Amniotic stem cell (primary cell): ENCODE measurements at regions not wholly inside any gene's neighbourhood (a gene's known extent, or its start where the extent isn't known, plus 50 kb on each side); places are given as distances from the start of the nearest gene placed in this dataset.
A peak's percentile ranks its signal among the peaks of the same experiment; 100 is the strongest.
"Not testable (repeated sequence)": the region's sequence is repeated elsewhere in the genome, so short reads cannot be mapped to it uniquely, and the experiment has no call there.

Experiments
- DNase-seq: peaks from one replicate; lab custom pipeline; 2025; lab: John Stamatoyannopoulos, UW

- DNase-seq: no peak
These were observed 574.3 kb downstream of the COL12A1 start for GRCh38 chr6:74631564-74631963.

DNA sequence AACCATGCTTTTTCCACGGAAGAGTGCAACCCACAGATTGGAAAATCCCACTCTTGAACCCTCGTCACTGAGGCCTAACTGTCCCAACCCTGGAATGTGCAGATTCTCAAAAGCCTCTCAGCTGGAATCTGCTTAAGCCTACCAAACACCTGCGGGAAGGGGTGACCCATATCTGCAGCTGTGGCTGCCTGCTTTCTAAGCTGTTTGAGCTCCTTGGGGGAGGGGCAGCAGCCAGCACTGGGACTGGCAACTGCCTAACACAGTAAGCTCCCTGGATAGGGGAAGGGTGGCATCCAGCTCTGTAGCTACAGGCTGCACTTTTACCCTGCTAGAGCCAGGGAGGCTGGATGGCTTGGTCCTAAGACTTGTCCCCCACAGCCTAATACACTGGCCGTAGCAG lies 579.6 kb downstream of the COL12A1 start:
- no peak for DNase-seq

- no peak for DNase-seq
These were observed 582.8 kb downstream of the COL12A1 start for GRCh38 chr6:74623027-74623426.

GRCh38 chr6:74611220-74611619 lies 594.6 kb downstream of the COL12A1 start:
- DNase-seq: no peak

DNA sequence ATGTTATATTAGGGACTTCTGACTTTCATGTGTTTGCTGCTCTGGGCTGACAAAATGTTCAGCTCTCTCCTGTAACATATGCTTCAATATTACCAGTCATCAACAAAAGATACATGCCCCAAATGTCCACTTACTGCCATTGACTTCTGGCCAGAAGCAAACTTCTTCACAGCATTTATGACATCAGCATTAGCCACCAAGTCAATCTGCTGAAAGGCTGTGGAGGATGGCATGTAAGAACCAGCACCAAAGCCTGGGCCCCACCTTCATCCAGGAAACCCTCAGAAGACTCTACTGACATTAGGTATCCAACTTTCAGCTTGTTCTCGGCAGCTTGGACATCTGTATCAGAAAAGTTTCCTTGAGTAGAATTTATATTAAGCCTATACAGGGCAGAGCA lies 595.5 kb downstream of the COL12A1 start:
- DNase-seq: no peak

- DNase-seq: no peak
These were observed 596.0 kb downstream of the COL12A1 start for GRCh38 chr6:74609871-74610270.

DNA sequence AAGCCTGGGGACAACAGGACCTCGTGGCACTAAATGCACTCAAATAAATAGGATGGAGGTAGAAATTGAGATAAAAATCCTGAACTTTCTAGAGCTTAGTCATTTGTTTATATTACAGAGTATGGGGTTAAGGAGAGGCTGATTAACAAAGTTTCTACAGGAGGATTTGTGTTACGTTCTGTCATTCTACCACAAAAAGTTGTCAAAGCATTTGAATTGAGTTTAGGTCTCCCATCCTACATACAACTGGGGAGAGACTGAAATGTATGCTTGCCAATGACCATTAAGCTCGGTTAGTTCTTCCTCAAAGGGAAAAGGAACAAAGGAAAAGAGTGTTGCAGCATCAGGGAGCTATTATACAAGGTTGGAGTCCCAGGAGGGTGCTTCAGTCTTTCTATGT lies 597.9 kb downstream of the COL12A1 start:
- no peak for DNase-seq

DNA sequence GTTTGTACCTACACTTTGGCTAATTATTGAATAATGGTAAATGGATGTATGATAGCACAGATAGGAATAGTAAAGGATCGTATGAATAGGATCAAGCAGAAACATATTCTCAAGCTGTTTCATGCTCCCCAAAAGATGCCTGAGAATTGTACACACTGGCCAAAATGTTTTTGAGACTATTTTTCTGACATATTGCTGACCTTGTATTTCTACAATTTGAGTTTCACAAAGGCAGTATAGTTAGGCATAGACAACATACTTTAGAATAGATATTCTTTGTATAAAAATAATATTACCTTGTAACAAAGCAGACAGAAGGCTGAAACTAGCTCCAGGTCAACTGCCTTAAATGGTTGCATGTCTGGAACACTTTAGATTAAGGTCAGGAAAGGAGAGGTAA lies 598.4 kb downstream of the COL12A1 start:
- DNase-seq: no peak

GRCh38 chr6:74606582-74607071 lies 599.2 kb downstream of the COL12A1 start:
- peak; percentile 40 for DNase-seq

DNA sequence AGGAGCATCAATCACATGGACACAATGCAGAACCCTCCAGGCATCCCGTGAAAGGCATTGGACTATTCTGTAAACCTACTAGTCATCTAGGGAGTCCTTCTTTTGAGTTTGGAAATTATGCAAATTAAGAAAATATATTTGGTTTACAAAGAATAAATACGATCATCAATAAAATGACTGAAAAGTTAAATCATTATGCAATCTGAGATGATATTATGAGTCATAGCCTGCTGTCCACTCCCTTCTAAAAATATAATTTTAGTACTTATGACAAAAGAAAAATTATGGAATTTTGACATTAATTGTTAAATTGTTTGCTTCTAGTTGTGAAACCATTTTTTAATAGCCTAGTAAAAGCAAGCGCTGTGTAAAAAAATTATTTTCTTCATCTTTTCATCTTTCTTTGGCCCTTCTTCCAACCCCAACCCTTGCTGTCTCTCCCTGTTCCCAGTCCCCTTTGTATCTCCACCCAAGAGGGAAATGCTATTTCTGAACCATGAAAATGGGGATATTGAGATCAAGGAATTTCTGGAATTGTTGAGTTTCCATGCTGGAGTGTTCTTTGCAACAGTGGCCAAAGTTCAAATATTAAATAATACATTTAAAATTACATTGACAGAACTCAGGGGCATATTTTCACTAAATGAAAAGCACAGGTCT lies 599.8 kb downstream of the COL12A1 start:
- no peak for DNase-seq

GRCh38 chr6:74604279-74604678 lies 601.6 kb downstream of the COL12A1 start:
- DNase-seq: no peak

DNA sequence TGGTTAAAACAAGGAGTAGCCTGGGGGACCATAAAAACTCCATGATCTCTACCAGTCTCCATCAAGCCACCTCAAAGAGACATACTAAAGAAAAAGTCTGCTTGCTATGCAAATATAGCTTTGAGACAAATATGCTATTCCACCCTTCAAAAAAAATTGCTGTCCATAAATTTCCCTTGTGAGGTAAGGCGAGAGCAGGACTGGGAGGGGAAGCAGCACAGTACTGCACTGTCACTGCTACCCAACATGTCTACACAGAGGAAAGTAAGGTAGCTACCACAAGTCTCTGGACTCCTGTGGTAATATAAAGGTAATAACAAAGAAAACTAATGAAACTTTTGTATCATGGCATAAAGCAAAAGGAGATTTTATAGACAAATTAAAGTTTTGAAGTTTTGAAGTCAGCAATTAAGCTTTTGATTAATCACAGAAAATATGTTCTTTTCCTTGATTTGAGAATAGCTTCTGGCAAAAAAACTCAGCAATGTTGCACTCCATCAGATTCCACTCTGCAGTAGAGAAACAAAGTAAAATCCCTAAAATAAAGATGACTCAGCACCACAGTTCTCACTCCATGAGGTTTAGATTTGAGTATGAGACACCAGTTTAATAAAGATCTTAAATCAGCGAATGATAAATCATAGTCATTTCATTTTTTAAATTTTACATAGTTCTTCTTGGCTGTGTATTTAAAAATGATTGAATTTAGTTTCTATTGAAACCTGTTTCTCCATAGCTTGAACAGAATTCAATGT lies 602.4 kb downstream of the COL12A1 start:
- DNase-seq: no peak

- DNase-seq: no peak
These were observed 603.6 kb downstream of the COL12A1 start for GRCh38 chr6:74602206-74602605.

DNA sequence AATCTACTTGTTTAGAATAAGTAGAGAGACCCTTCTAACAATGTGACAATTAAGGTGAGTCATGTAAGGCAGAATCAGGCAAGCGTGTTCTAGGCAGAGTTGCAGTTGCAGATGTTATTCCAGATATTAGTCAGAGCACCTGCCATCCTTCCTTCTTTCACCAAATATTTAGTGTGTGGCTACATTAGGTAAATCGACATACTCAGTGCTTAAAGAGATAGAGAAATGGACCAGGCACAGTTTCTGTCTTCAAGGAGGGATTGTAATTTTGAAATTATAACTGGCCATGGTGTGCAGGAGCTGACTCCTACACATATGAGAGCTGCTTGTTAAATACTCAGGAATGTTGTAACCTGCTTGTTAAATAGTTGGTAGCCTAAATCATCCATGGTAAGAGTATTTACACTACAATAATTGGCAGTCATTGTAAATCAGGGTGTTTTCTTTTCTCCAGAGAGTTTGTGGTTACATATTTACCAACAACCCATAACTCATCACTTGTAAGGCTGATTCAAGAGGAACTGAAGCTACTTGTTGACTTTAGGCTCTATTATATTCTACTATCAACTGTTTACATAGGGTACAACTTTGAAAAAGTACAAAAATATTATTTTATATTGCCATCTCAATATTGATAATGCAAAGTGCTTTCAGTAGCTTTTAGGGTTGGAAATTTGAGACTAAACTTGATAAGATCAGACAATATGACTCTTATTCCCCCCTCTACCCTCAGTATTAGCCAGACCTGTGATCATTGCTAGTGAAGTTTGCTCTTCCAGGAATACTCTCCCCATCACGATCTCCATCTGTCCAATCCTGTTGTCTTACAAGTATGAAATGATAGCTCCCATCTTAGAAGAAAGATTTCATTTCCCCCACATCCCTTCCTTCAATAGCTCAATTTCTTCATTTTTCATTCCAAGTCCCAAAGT lies 607.1 kb downstream of the COL12A1 start:
- no peak for DNase-seq

DNA sequence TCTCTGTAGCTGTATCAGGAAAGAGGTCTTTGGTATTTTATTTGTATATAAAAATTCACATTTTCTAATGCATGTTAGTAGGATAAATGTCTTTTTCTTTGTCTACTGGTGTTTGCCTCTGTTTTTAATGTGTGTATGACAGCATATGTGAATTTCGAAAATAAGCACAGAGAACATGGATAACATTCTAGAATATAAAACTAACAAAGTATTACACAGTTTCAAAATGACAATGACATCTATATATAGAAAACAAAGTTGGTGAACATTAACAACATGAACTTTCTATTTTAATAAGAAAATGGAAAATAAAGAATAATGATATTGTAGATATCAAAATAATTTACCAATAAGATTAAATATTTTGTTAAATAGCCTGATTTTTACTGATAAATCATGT lies 608.0 kb downstream of the COL12A1 start:
- no peak for DNase-seq

DNA sequence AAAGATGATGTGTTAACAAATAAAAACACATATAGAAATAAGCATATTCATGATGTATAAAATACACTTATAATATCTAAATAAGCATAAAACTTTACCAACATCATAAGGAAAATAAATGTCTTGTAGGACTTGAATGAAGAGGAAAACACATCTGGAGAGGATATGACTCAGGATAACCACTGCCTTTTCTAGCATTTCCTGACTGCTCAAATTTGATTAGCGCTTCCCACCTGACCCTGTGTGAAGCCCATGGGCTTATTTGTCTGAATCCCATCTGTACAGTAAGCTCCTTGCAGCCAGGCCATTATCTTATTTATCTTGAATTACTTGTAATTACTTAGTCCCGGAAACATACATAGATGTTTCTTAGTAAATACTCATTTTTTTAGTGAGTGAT lies 608.6 kb downstream of the COL12A1 start:
- no peak for DNase-seq

DNA sequence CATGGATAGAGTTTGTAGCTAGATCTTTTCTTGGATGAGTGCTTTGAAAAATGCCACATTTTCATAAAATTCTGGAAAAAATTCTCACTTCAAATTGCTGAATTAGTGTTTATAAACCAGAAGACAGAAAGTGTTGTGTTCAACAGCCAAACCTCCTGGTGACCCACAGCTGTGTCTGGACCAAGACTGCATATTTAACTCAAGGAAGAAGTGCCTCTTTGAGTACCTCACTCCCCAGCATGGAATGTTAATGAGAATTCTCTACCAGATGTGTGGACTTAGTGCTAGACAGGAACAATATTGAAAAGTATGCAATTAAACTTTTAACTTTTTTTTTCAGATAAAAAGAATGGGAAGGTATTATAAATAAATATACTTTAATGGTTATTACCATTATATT lies 609.3 kb downstream of the COL12A1 start:
- no peak for DNase-seq

- DNase-seq: not testable (repeated sequence)
These were observed 611.5 kb downstream of the COL12A1 start for GRCh38 chr6:74594350-74594749.

- no peak for DNase-seq
These were observed 617.6 kb downstream of the COL12A1 start for GRCh38 chr6:74588094-74588832.

GRCh38 chr6:74587386-74587785 lies 618.5 kb downstream of the COL12A1 start:
- DNase-seq: no peak

DNA sequence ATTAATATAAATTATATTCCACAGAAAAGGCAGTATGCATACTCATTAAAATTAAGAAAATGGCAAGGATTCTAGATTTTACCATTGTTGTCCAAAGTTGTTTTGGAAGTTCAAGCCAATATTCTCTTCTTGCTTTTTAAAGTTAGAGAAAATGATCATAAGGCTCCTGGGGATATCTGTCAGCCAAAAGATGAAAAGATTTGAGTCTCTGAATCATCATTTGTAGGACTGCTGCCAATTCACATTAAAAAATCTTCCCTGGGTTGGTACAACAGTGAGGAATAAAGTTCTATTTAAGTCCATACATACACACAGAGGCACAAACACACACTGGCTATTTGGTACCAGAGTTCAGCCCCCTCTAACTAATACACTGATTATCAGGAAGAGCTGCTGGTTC lies 620.1 kb downstream of the COL12A1 start:
- no peak for DNase-seq

GRCh38 chr6:74581681-74582080 lies 624.2 kb downstream of the COL12A1 start:
- DNase-seq: no peak
